Stimulated activated CD8-positive, alpha-beta memory T cell treated with anti-CD3 and anti-CD28 coated beads, Interleukin-7, amount 100 ng/mL, for 48 hours (primary cell): ENCODE measurements at regions not wholly inside any gene's neighbourhood (a gene's known extent, or its start where the extent isn't known, plus 50 kb on each side); places are given as distances from the start of the nearest gene placed in this dataset.
"Not testable (repeated sequence)": the region's sequence is repeated elsewhere in the genome, so short reads cannot be mapped to it uniquely, and the experiment has no call there.

ENCODE experiments used
- DNase-seq, 2 donors: peaks; one replicate each; pipeline ENCODE4 v3.0.0-alpha.2; 2020; ENCODE audit warnings: low read depth in 1 of 2; ENCODE audit errors: extremely low read depth in 1 of 2

GRCh38 chr2:192675681-192676080, 480.9 kb upstream of the TMEFF2 start:
- no peak for DNase-seq

GRCh38 chr2:192669505-192670091, 474.9 kb upstream of the TMEFF2 start:
- DNase-seq, result no peak

- not testable (repeated sequence) for DNase-seq
Observed at GRCh38 chr2:192660555-192660954, 465.8 kb upstream of the TMEFF2 start.

- DNase-seq, result no peak
Observed at GRCh38 chr2:192657362-192657761, 462.6 kb upstream of the TMEFF2 start.

- no peak for DNase-seq
Observed at GRCh38 chr2:192655916-192656315, 461.2 kb upstream of the TMEFF2 start.

GRCh38 chr2:192645811-192646598, 451.3 kb upstream of the TMEFF2 start:
- DNase-seq, result no peak

- DNase-seq, result no peak
Observed at GRCh38 chr2:192634557-192634956, 439.8 kb upstream of the TMEFF2 start.

GRCh38 chr2:192628017-192628416, 433.3 kb upstream of the TMEFF2 start:
- no peak for DNase-seq

- DNase-seq, result no peak
Observed at GRCh38 chr2:192615105-192615504, 420.4 kb upstream of the TMEFF2 start.

GRCh38 chr2:192604295-192604694, 409.6 kb upstream of the TMEFF2 start:
- DNase-seq, result no peak

- DNase-seq, result not testable (repeated sequence)
Observed at GRCh38 chr2:192598649-192599048, 403.9 kb upstream of the TMEFF2 start.

- DNase-seq, result no peak
Observed at GRCh38 chr2:192593561-192593960, 398.8 kb upstream of the TMEFF2 start.

- DNase-seq, result no peak
Observed at GRCh38 chr2:192591617-192592016, 396.9 kb upstream of the TMEFF2 start.

- DNase-seq, result no peak
Observed at GRCh38 chr2:192585418-192585817, 390.7 kb upstream of the TMEFF2 start.

- no peak for DNase-seq
Observed at GRCh38 chr2:192584976-192585375, 390.2 kb upstream of the TMEFF2 start.

GRCh38 chr2:192579965-192580700, 385.4 kb upstream of the TMEFF2 start:
- no peak for DNase-seq

GRCh38 chr2:192578780-192579179, 384.0 kb upstream of the TMEFF2 start:
- no peak for DNase-seq

GRCh38 chr2:192577706-192578105, 383.0 kb upstream of the TMEFF2 start:
- DNase-seq, result no peak

GRCh38 chr2:192574552-192574951, 379.8 kb upstream of the TMEFF2 start:
- DNase-seq, result no peak

- DNase-seq, result no peak
Observed at GRCh38 chr2:192571636-192572035, 376.9 kb upstream of the TMEFF2 start.

- no peak for DNase-seq
Observed at GRCh38 chr2:192570788-192571187, 376.1 kb upstream of the TMEFF2 start.

GRCh38 chr2:192566863-192567262, 372.1 kb upstream of the TMEFF2 start:
- DNase-seq, result no peak
